CD4-positive, alpha-beta T cell treated with Interleukin-10 for 1 hour (primary cell): ENCODE measurements at regions not wholly inside any gene's neighbourhood (a gene's known extent, or its start where the extent isn't known, plus 50 kb on each side); places are given as distances from the start of the nearest gene placed in this dataset.

ENCODE experiments used
- DNase-seq: peaks from one replicate; pipeline ENCODE4 v3.0.0-alpha.2; 2020

DNA sequence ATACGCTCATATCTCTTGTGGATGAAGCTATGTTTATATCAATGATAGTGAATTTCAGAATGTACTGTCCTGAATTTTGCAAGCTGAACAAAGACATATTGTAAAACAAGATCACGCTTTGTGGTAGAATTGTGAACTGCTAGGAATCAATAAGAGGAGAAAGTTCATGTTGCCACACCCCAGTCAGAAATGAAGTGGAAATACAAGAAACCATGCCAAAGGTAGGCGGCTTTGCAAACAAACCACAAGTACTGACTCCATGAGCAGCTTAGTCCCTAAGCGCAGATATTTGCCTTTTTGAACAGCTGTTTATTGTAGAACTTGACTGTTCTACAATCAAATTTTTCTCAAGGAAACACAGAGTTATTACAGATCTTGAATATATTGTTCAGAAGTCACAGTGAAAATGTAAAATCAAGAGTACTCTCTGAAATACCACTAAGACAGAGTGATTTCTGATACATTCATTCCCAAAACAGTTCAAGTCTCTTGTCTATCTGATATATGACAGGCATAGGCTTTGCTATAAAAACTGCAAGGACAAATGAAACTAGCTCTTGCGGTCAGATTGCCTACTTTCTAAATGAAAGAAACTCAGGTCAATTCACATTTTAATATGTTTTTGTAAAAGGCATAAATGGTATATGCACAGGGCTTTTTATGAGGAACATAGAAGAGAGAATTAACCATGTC, 120.9 kb upstream of the CDH19 start:
- no peak for DNase-seq

- DNase-seq: no peak
These were observed 118.8 kb upstream of the CDH19 start for GRCh38 chr18:66722671-66723070.

DNA sequence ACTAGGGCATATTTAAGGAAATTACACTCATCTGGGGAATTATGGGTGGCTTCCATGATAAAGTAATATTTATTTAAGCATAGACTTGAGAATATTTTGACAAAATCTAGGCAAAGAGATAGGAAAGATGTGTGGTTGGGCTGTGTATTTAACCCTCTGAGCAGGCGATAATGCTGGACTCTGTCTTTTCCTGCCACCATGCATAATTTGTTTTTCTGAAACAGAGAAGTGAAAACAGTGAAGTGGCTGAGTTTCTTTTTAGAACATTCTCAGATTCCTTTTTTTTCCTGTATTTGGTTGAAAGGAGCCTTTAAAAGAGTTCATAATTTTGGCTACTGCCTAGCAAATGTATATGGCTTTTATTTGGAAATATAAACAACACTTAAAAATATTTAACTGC, 104.8 kb upstream of the CDH19 start:
- no peak for DNase-seq

- no peak for DNase-seq
These were observed 103.6 kb upstream of the CDH19 start for GRCh38 chr18:66707473-66707872.

DNA sequence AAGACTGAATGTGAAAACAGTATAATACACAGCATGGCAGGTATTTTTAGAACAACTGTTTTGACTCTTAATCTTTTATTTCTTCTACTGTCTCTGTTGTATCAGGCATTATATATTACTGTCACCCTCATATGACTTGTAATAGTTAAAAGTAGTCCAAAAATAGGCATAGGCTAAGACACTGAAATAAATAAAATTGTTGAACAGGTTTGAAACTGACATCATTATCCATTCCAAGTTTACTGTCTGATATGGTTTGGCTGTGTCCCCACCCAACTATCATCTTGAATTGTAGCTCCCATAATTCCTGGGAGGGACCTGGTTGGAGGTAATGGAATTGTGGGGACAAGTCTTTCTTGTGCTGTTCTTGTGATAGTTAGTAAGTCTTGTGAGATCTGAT, 91.4 kb upstream of the CDH19 start:
- no peak for DNase-seq

DNA sequence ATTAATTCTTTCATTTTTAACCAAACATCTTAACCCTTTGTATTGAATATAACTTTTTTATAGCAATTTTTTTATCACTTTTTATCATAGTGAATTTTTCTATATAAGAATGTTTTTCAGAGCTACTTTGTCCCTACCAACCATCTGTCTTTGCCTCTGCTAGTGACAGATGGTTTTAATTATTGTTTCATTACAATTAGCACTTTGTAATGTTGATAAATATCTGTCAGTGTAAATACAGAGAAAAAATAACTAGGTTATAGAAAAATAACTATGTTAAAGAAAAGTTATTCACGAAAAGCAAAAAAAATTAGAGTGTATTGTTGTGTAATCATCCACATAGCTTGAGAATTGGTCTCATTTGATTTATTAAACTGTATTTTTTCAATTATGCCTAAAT, 91.0 kb upstream of the CDH19 start:
- no peak for DNase-seq

- no peak for DNase-seq
These were observed 83.7 kb upstream of the CDH19 start for GRCh38 chr18:66687635-66688034.

- DNase-seq: no peak
These were observed 79.0 kb upstream of the CDH19 start for GRCh38 chr18:66682855-66683322.

DNA sequence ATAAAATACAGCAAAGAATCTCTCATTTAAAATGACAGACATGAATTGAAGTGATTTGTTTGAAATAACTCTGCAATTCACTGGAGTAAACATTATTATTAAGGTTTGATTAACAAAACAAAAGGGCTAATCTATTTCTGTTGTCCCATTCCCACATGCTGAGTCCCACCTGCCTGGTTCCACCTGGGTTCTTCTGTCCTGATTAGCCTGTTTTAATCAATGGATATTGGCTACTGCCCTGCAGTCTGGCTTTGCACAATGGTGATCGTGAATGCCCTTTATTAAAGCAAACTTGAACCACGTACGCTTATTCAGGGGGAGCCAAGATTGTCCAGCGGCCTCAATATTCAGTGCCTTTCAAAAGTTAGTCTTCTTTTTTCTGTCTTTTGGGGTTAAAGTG, 72.8 kb upstream of the CDH19 start:
- DNase-seq: no peak

GRCh38 chr18:66674286-66674685, 70.4 kb upstream of the CDH19 start:
- DNase-seq: no peak

- no peak for DNase-seq
These were observed 64.8 kb upstream of the CDH19 start for GRCh38 chr18:66668706-66669105.

- DNase-seq: no peak
These were observed 58.7 kb upstream of the CDH19 start for GRCh38 chr18:66662632-66663031.

DNA sequence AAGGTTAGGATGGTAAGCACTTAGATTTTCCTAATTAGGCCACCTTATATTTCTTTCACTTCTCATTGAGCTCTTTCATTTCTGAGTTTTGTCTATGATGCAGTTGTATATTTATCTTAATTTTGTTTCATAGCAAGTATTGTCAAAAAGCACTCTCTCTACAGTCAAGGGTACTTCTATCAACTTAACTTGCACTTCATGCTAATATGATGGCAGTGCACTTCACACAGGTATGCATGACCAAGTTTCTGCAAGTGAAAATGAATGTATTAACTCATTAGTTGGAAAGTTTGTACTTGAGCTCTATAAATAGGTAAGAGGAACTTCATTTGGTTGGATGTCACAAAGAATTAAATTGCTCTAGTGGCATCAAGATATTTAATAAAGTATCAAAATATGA, 51.5 kb upstream of the CDH19 start:
- no peak for DNase-seq
